ENCODE measurements at regions not wholly inside any gene's neighbourhood (a gene's known extent, or its start where the extent isn't known, plus 50 kb on each side); places are given as distances from the start of the nearest gene placed in this dataset.

- 83 to 85% methylated on average over 7 of the region's 7 CpGs for WGBS, 2 donors
- intact Hi-C loops (cut with DNase I; ENCODE audit: low total_unique reads), result no loop called here
- Histone ChIP-seq H3K36me3 (ENCODE audit: low read depth, missing control alignments) (no peaks in the 10 kb centered on the region), H3K27ac (no peak overlapping the region), H3K4me3 (no peak overlapping the region), H3K9me3 (no peaks in the 10 kb centered on the region), H3K4me1 (no peaks in the 10 kb centered on the region), H3K27me3 (no peaks in the 10 kb centered on the region)
- no peak for TF ChIP-seq CTCF (IDR thresholded peaks at IDR 0.05)
- no peak for TF ChIP-seq POLR2A (IDR thresholded peaks at IDR 0.05)
- DNase-seq, result no peak
Observed at GRCh38 chr13:111614009-111614408, 293.6 kb downstream of the TEX29 start.

- intact Hi-C loops (cut with DNase I; ENCODE audit: low total_unique reads), result no loop called here
- no peak for TF ChIP-seq POLR2A (IDR thresholded peaks at IDR 0.05)
- H3K4me1 ChIP-seq, result no peaks in the 10 kb centered on the region
- 78 to 88% methylated on average over 5 of the region's 5 CpGs for WGBS, 2 donors
- no peaks in the 10 kb centered on the region for H3K36me3 ChIP-seq (ENCODE audit: low read depth, missing control alignments)
- DNase-seq, result no peak
- no peaks in the 10 kb centered on the region for H3K9me3 ChIP-seq
- H3K27me3 ChIP-seq, result no peaks in the 10 kb centered on the region
- H3K27ac ChIP-seq, result no peak overlapping the region
- H3K4me3 ChIP-seq, result no peak overlapping the region
Observed at GRCh38 chr13:111614613-111615012, 294.2 kb downstream of the TEX29 start.

GRCh38 chr13:111616203-111616602, 295.8 kb downstream of the TEX29 start:
- Histone ChIP-seq H3K27ac (no peak overlapping the region), H3K27me3 (no peaks in the 10 kb centered on the region), H3K4me1 (no peaks in the 10 kb centered on the region), H3K36me3 (ENCODE audit: low read depth, missing control alignments) (no peaks in the 10 kb centered on the region), H3K4me3 (no peak overlapping the region), H3K9me3 (no peaks in the 10 kb centered on the region)
- WGBS, 2 donors, result 84 to 93% methylated on average over 11 of the region's 11 CpGs
- TF ChIP-seq POLR2A (IDR thresholded peaks at IDR 0.05) (no peak), CTCF (IDR thresholded peaks at IDR 0.05) (no peak)
- DNase-seq, result no peak
- intact Hi-C loops (cut with DNase I; ENCODE audit: low total_unique reads), result no loop called here

GRCh38 chr13:111620166-111620565, 299.7 kb downstream of the TEX29 start:
- Histone ChIP-seq H3K36me3 (ENCODE audit: low read depth, missing control alignments) (no peaks in the 10 kb centered on the region), H3K4me1 (no peaks in the 10 kb centered on the region), H3K27ac (no peak overlapping the region), H3K27me3 (no peaks in the 10 kb centered on the region), H3K4me3 (no peak overlapping the region), H3K9me3 (no peaks in the 10 kb centered on the region)
- intact Hi-C loops (cut with DNase I; ENCODE audit: low total_unique reads), result no loop called here
- no peak for DNase-seq
- TF ChIP-seq CTCF (IDR thresholded peaks at IDR 0.05) (no peak), POLR2A (IDR thresholded peaks at IDR 0.05) (no peak)
- 86 to 87% methylated on average over 6 of the region's 6 CpGs for WGBS, 2 donors

GRCh38 chr13:111620586-111620985, 300.1 kb downstream of the TEX29 start:
- intact Hi-C loops (cut with DNase I; ENCODE audit: low total_unique reads), result no loop called here

More at GRCh38 chr13:111620586-111620985, 300.1 kb downstream of the TEX29 start:
- Histone ChIP-seq H3K4me3 (no peak overlapping the region), H3K4me1 (no peaks in the 10 kb centered on the region), H3K27ac (no peak overlapping the region), H3K9me3 (no peaks in the 10 kb centered on the region), H3K27me3 (no peaks in the 10 kb centered on the region), H3K36me3 (ENCODE audit: low read depth, missing control alignments) (no peaks in the 10 kb centered on the region)
- DNase-seq, result no peak
- no peak for TF ChIP-seq CTCF (IDR thresholded peaks at IDR 0.05)
- no peak for TF ChIP-seq POLR2A (IDR thresholded peaks at IDR 0.05)
- 83 to 84% methylated on average over 7 to 9 of the region's 9 CpGs for WGBS, 2 donors

Data from testis (tissue), 2 donors.